Neuron (in vitro differentiated cells): ENCODE measurements at regions not wholly inside any gene's neighbourhood (a gene's known extent, or its start where the extent isn't known, plus 50 kb on each side); places are given as distances from the start of the nearest gene placed in this dataset.
"Not testable (repeated sequence)": the region's sequence is repeated elsewhere in the genome, so short reads cannot be mapped to it uniquely, and the experiment has no call there.

Source experiments
- H2AFZ ChIP-seq: one replicate; pipeline ENCODE4 v1.6.1; 2013; ENCODE audit warnings: low read depth, mild to moderate bottlenecking, inconsistent platforms, low read length, moderate library complexity
- H3K27me3 ChIP-seq: one replicate; pipeline ENCODE4 v1.6.1; 2013; ENCODE audit warnings: low read length; ENCODE audit not compliant: insufficient read depth
- H3K36me3 ChIP-seq: one replicate; pipeline ENCODE4 v1.6.1; 2013; ENCODE audit warnings: low read length; ENCODE audit not compliant: insufficient read depth
- H3K4me1 ChIP-seq: one replicate; pipeline ENCODE4 v1.6.1; 2013; ENCODE audit warnings: low read length; ENCODE audit not compliant: insufficient read depth
- H3K4me3 ChIP-seq: 2 replicates; pipeline ENCODE4 v1.5.1; 2013; ENCODE audit warnings: mild to moderate bottlenecking, low read length, moderate library complexity
- H3K9me3 ChIP-seq: one replicate; pipeline ENCODE4 v1.6.1; 2013; ENCODE audit warnings: low read length

DNA sequence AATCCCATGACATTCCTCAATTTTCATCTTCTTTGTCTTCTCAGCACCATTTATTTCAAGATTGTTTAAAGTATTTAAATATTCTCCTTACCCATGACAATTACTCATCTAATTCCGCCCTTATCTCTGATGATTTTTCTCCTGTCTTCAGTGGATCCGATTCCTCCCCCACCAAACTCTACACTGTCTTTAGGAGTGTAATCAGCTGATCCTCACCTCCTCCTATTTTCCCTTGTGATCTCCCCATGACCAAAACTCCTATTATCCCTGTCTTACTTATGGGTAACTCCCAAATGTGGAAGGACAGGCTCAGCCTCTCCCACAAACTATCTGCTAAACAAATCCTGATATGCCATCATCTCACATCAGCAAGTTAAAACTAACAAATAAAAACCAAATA is 335.3 kb upstream of the RUNX1 start:
- H2AFZ ChIP-seq, result no peak overlapping the region
- H3K27me3 ChIP-seq, result no peaks in the 10 kb centered on the region
- no peak overlapping the region for H3K4me3 ChIP-seq
- H3K4me1 ChIP-seq, result no peaks in the 10 kb centered on the region
- no peaks in the 10 kb centered on the region for H3K9me3 ChIP-seq
- H3K36me3 ChIP-seq, result no peaks in the 10 kb centered on the region

DNA sequence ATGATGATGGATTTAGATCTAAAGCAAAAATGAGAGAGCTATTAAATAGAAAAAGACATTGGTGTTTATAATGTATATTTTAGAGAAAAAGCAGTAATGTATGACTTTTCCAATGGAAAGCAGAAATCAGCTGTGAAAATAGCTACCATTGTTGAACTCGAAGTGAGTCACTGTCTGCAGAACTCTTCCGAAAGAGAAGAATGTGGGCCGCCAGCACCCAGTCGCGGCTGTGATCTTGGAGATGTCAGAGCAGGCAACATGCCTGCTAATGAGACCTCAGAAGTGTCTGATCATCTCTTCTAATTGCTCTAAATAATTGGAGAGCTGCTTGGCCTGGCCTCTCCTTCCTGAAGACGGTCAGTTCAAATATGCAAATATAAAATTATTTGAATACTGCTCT is 333.6 kb upstream of the RUNX1 start:
- no peak overlapping the region for H2AFZ ChIP-seq
- H3K4me3 ChIP-seq, result no peak overlapping the region
- no peaks in the 10 kb centered on the region for H3K4me1 ChIP-seq
- H3K9me3 ChIP-seq, result no peaks in the 10 kb centered on the region
- H3K36me3 ChIP-seq, result no peaks in the 10 kb centered on the region
- H3K27me3 ChIP-seq, result no peaks in the 10 kb centered on the region

DNA sequence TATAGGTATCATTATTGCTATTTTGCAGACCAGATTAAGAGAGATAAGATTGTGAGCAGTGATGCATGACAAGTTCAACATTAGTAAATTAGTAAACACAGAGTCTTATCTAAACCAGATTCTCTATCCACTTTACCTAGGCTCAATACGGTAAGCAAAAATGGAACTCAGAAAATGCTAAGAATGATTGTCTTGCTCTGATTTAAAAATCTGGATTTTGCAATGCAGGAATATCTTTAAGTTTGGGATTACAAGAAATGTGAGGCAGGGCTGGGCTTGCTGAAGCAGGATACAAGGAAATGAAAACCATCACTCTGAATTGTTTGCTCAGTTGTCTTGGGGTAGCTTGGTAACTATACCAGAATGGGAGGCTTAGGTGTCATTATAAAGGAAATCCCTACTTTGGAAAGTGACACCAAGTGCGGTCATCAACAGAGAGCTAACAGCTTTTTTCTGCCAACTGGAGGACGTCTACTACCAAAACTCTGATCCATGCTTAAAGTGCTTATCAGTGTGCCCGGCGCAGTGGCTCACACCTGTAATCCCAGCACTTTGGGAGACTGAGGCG is 332.7 kb upstream of the RUNX1 start:
- no peak overlapping the region for H3K4me3 ChIP-seq
- H3K4me1 ChIP-seq, result no peaks in the 10 kb centered on the region
- no peak overlapping the region for H2AFZ ChIP-seq
- no peaks in the 10 kb centered on the region for H3K36me3 ChIP-seq
- no peaks in the 10 kb centered on the region for H3K9me3 ChIP-seq
- H3K27me3 ChIP-seq, result no peaks in the 10 kb centered on the region

DNA sequence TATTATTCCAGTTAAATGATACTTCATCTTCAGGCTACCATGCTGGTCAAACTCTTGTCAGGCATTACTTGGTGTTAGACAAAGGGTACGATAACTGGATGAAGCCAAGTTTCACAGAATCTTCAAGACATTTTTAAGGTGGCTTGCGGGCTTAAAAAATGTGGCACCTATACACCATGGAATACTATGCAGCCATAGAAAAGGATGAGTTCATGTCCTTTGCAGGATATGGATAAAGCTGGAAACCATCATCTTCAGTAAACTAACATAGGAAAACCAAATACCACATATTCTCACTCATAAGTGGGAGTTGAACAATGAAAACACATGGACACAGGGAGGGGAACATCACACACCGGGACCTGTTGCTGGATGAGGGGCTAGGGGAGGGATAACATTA is 331.2 kb upstream of the RUNX1 start:
- not testable (repeated sequence) for H3K36me3 ChIP-seq, H3K27me3 ChIP-seq, H3K4me1 ChIP-seq, H3K4me3 ChIP-seq, H3K9me3 ChIP-seq, H2AFZ ChIP-seq

DNA sequence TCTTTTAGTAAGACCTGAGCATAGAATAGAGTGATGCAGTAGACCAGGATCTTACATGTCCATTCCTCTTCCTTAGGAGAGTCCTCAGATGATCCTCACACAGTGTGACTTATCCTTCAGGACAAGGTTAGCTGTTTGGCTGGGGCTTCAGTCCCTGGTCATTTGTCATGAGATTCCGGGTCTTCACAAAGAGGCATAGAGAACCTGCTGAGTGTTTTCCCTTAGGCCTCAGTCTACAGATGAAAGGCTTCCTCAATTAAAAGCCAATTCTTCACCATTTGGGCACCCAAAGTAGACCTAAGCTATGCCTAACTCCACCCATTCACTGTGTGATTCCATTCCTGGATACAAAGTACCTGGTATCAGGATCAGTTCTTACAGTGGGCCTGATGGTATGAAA is 329.8 kb upstream of the RUNX1 start:
- no peaks in the 10 kb centered on the region for H3K36me3 ChIP-seq
- no peaks in the 10 kb centered on the region for H3K4me1 ChIP-seq
- no peak overlapping the region for H2AFZ ChIP-seq
- H3K9me3 ChIP-seq, result no peaks in the 10 kb centered on the region
- no peak overlapping the region for H3K4me3 ChIP-seq
- no peaks in the 10 kb centered on the region for H3K27me3 ChIP-seq

DNA sequence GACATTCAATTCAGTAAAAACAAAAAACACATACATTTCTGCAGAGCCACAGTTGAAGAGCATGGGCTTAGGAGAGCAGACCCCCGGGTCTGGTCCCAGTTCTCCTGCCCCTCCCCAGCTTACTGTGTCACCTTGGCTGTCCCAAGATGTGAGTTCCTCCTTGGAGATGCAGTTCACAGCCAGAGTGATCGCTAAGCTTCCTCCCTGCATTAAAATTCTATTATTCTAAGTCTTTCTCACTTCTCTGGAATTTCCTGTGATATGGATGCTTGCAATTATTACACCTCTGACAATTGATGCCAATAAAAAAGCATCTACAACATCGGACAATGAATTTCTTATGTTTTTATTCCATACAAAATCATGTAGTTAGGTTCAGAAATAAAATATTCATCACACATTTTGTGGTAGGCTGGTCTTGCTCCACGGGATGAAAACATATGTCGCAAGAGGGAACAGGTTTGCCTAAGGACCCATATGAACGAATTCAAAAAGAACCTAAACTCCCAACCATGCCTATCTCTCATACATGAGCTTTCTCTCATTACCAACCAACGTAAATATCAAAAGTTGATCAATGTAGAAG is 328.5 kb upstream of the RUNX1 start:
- Histone ChIP-seq H2AFZ (no peak overlapping the region), H3K9me3 (no peaks in the 10 kb centered on the region), H3K36me3 (no peaks in the 10 kb centered on the region), H3K4me1 (no peaks in the 10 kb centered on the region), H3K4me3 (no peak overlapping the region), H3K27me3 (no peaks in the 10 kb centered on the region)

DNA sequence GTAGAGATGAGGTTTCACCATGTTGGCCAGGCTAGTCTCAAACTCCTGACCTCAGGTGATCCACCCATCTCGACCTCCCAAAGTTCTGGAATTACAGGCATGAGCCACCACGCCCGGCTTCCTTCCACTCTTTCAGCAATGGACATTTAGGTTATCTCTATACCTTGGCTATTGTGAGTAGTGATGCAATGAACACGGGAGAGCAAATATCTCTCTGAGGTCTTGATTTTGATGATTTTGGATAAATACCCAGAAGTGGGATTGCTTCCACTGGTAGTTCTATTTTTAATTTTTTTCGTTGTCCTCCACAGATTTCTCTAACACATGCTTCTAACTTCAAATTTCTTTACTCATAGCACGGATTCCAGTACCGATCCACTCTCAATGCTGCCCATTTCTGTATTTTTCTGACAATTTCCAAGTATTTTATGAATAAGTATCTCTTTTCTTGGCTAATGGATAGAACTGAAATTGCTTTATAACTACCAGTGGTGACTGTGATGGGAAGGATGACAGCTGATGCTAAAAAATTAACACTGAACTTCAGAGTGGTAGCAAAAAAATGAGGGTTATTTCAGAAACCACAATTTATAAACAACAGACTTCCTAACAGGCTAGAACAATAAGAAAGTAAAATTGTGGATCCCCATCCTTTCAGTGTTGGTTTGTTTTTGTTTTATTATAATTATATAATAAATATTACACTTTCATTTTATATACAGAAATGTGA is 327.5 kb upstream of the RUNX1 start:
- H2AFZ ChIP-seq, result no peak overlapping the region
- no peaks in the 10 kb centered on the region for H3K4me1 ChIP-seq
- H3K36me3 ChIP-seq, result no peaks in the 10 kb centered on the region
- no peaks in the 10 kb centered on the region for H3K27me3 ChIP-seq
- no peaks in the 10 kb centered on the region for H3K9me3 ChIP-seq
- no peak overlapping the region for H3K4me3 ChIP-seq

DNA sequence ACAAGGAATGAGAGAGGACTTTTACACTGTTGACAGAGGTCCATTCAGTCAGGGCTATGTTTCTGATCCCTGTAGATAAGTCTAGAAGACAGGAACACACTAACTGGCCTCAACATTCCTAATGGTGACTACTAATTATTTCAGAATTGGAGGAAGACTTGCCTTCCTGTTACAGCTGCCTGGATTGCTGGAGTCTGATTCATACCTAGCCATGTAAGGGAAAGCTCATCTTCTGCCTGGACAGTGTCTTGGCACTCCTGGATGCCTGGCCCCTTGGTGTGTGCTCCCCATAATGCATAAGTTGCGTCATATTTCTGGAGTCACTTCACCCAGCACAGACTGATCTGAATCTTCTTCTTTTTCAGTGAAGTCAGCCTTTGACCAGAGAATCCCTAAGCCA is 326.0 kb upstream of the RUNX1 start:
- Histone ChIP-seq H3K4me1 (no peaks in the 10 kb centered on the region), H2AFZ (no peak overlapping the region), H3K27me3 (no peaks in the 10 kb centered on the region), H3K36me3 (no peaks in the 10 kb centered on the region), H3K4me3 (no peak overlapping the region), H3K9me3 (no peaks in the 10 kb centered on the region)

DNA sequence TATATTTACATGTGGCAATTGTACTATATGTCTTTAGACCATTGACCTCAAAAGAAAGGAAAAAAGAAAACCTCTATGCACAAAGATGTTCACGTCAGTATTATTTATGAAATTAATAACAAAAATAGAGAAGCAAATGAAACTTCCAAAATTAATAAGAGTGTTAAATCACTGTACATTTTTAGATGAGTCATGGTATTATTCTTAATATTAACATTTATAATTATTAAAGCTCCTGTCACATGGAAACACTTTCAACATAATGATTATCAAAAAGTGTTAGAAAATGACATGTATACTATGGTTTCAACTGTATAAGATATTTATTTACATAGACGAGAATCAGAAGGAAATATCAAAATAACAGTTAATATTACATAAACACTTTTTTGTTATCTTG is 324.9 kb upstream of the RUNX1 start:
- Histone ChIP-seq H3K4me3 (no peak overlapping the region), H3K9me3 (no peaks in the 10 kb centered on the region), H3K4me1 (no peaks in the 10 kb centered on the region), H3K36me3 (no peaks in the 10 kb centered on the region), H2AFZ (no peak overlapping the region), H3K27me3 (no peaks in the 10 kb centered on the region)

DNA sequence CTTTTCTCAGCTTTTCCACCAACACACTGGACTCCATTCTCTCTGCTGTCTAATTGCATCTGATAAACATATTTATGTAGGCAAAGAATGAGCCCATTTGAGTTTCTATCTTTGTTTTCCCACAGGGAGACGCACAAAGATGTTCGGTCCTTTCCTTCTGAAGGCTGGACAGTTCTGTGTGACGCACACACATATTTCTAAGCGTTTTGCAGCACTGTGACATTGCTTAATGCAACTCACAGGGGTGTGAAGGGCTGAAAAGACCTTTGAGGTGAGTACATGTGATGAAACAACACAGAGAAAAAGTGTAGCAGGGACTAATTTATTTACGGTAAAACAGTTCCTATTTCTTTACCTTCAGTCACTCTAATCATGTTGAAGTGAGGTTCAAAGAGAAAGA is 323.1 kb upstream of the RUNX1 start:
- Histone ChIP-seq H2AFZ (no peak overlapping the region), H3K36me3 (no peaks in the 10 kb centered on the region), H3K9me3 (no peaks in the 10 kb centered on the region), H3K27me3 (no peaks in the 10 kb centered on the region), H3K4me1 (no peaks in the 10 kb centered on the region), H3K4me3 (no peak overlapping the region)

DNA sequence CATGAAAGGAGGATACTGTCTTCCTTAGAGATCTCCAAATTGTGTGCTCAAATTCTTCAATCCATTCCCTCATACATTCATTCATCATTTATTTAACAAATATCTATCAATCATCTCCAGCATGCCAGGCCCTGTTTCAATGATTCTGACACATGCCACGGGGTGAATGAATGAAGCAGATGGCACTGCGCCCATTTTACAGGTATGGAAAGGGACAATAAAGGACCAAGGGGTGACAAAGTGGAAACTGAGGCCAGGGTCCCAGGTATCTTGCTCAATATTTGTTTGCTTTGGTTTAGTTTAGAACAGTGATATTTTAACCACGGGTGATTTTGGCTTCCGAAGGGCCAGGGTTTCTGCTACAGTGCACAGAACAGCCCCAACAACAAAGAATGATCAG is 321.6 kb upstream of the RUNX1 start:
- H2AFZ ChIP-seq, result no peak overlapping the region
- H3K4me3 ChIP-seq, result no peak overlapping the region
- no peaks in the 10 kb centered on the region for H3K27me3 ChIP-seq
- H3K36me3 ChIP-seq, result no peaks in the 10 kb centered on the region
- no peaks in the 10 kb centered on the region for H3K9me3 ChIP-seq
- no peaks in the 10 kb centered on the region for H3K4me1 ChIP-seq

DNA sequence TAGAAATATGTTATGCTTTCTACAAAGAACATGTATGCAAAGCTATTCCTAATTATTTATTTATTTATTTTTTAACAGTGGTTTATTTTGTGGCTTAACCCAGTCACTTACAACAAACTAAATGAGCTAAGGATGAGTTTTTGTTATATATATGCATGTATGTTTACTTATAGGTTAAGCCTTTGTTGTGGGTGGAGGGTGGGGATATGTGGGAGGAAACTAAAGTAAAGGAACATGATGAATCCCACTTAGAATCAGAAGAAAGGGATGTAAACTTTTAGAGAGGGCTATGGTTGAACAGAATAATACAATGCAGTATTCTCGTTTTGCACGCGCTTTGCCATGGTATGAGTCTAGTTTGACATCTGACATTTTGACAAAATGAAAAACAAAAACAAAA is 321.0 kb upstream of the RUNX1 start:
- no peaks in the 10 kb centered on the region for H3K9me3 ChIP-seq
- no peaks in the 10 kb centered on the region for H3K36me3 ChIP-seq
- H3K4me3 ChIP-seq, result no peak overlapping the region
- no peaks in the 10 kb centered on the region for H3K4me1 ChIP-seq
- no peaks in the 10 kb centered on the region for H3K27me3 ChIP-seq
- H2AFZ ChIP-seq, result no peak overlapping the region

DNA sequence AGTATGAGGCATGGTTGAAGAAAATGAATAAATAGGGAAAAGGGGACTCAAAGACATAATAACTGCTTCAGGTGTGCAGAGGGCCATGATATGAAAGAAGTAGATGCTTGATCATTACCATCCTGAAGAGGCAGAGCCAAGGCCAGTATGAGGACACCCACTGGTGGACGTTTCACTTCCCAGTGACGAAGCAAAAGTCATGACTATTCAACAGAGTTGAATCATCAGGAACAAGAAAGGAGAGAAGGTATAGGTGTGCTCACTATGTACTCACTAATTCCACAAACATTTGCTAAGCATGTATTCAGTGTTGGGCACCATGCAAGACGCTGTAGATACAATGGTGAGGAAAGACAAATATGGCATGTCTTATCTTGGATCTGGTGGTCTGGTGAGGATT is 319.2 kb upstream of the RUNX1 start:
- no peak overlapping the region for H3K4me3 ChIP-seq
- H2AFZ ChIP-seq, result no peak overlapping the region
- no peaks in the 10 kb centered on the region for H3K36me3 ChIP-seq
- H3K4me1 ChIP-seq, result no peaks in the 10 kb centered on the region
- no peaks in the 10 kb centered on the region for H3K9me3 ChIP-seq
- H3K27me3 ChIP-seq, result no peaks in the 10 kb centered on the region

DNA sequence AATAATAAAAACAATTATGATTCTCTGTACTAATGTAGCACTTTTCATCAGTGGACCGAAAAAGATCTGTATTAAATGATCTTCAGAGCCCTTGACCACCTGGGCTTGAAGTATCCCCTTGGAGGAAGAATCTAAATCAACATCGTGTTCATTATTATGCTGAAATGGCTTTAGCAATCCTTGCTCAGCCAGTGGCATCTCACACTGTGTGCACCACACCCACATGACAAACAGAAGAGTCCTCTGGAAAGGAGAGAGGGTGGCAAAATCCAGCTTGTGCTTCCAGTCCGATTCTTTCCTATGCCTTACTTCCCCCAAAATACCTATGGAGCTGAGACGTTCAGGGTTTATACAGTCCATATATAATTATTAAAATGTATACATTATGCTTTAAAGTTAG is 318.5 kb upstream of the RUNX1 start:
- no peaks in the 10 kb centered on the region for H3K9me3 ChIP-seq
- no peaks in the 10 kb centered on the region for H3K36me3 ChIP-seq
- H3K4me1 ChIP-seq, result no peaks in the 10 kb centered on the region
- no peak overlapping the region for H3K4me3 ChIP-seq
- H2AFZ ChIP-seq, result no peak overlapping the region
- H3K27me3 ChIP-seq, result no peaks in the 10 kb centered on the region
